ENCODE measurements at regions not wholly inside any gene's neighbourhood (a gene's known extent, or its start where the extent isn't known, plus 50 kb on each side); places are given as distances from the start of the nearest gene placed in this dataset.

DNA sequence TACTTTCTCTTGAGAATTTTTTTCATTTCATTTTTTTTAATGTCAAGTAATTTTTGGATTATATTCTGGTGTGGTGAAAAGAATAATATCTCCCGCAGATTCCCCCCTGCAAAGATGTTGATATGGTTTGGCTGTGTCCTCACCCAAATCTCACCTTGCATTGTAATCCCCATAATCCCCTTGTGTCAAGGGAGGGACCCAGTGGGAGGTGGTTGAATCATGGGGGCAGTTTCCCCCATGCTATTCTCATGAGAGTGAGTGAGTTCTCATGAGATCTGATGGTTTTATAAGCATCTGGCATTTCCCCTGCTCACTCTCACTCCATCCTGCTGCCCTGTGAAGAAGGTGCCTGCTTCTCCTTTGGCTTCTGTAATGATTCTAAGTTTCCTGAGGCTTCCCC is 58.7 kb upstream of the PMEPA1 start:
- Histone ChIP-seq H3K27me3 (ENCODE audit: low read depth) (peaks cover 2% of the 10 kb centered on the region; the same call in 1 of the 2 replicates), H3K4me3 (no peak overlapping the region), H3K9me3 (no peaks in the 10 kb centered on the region), H3K4me1 (0 out of 2 replicates have a peak, but pooled peaks cover 4% of the 10 kb centered on the region), H3K36me3 (replicated peaks) (no peaks in the 10 kb centered on the region)
- DNase-seq (ENCODE audit: low spot score in 2 of 2) = no peak
- in situ Hi-C loops (cut with MboI; ENCODE audit: low sequenced_read_pairs) = no loop called here

DNA sequence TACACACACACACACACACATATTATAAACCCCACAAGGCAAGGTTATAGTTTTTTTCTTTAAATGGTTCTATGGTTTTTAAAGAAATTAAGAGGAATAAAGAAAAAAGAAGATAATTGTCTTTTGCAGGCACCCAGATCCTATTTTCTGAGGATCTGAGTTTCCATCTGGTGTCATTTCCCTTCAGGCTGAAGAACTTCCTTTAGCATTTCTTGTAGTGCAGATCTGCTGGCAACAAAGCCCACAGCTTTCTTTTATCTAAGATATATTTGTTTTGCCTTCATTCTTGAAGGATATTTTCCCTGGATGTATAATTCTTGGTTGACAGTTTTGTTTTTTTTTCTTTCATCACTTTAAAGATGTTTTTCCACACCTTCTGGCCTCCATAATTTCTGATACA is 57.6 kb upstream of the PMEPA1 start:
- no peaks in the 10 kb centered on the region for H3K9me3 ChIP-seq
- H3K36me3 ChIP-seq (replicated peaks) = no peaks in the 10 kb centered on the region
- no peak for DNase-seq (ENCODE audit: low spot score in 2 of 2)
- in situ Hi-C loops (cut with MboI; ENCODE audit: low sequenced_read_pairs) = no loop called here
- H3K4me1 ChIP-seq = 0 out of 2 replicates have a peak, but pooled peaks cover 4% of the 10 kb centered on the region
- H3K27me3 ChIP-seq (ENCODE audit: low read depth) = peaks cover 2% of the 10 kb centered on the region; the same call in 1 of the 2 replicates
- no peak overlapping the region for H3K4me3 ChIP-seq

DNA sequence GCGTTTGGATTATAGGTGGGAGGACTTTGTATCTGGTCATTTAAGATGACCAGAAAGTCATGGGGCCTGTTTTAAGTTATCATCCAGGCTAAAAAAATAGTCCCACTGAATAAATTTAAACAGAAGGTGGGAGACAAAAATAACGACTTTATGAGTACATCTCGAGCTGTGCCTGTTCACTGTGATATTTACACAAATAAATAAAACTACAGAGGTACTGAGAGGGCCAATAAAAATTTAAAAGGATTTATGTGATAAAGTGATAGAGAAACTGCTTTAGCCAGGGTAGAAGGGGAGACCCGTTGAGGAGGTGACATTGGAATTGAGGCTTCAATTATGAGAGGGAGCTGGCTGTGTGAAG is 53.4 kb upstream of the PMEPA1 start:
- Histone ChIP-seq H3K4me1 (0 out of 2 replicates have a peak, but pooled peaks cover 4% of the 10 kb centered on the region), H3K4me3 (no peak overlapping the region), H3K9me3 (no peaks in the 10 kb centered on the region), H3K27me3 (ENCODE audit: low read depth) (peaks cover 2% of the 10 kb centered on the region; the same call in 1 of the 2 replicates), H3K36me3 (replicated peaks) (no peaks in the 10 kb centered on the region)
- no peak for DNase-seq (ENCODE audit: low spot score in 2 of 2)
- in situ Hi-C loops (cut with MboI; ENCODE audit: low sequenced_read_pairs) = no loop called here

DNA sequence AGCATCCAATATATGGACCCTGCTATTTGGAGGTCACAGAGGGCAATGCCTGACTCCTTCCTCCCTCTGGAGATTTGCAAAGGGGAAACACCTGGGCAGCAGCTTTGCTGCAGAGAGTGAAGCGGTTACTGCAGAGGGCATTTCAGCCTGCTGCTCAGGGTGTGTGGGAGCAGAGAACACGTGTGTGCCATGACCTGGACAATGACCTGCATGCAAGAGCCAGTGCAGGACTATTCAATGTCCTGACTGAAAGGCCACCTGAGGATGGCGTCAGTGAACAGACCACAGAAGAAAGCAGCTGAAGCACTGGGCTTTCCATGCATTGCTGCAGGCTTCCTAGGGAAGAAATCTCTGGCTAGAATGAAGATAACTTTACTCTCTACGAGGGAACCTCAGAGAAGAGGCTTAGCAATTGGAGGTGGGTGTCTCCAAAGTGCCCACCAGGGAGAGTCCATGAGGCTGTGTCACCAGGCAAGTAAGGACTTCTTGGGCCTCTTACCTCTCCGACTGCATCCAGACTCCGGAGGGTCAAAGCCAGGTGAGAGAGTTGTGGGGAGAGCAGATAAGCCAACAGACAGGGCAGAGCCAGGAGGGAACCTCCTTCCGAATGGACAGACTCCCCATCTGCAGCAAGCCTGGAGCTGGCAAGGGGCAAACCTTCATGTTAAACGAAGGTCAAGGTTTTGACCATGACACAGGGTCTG is 52.9 kb upstream of the PMEPA1 start:
- in situ Hi-C loops (cut with MboI; ENCODE audit: low sequenced_read_pairs) = no loop called here
- Histone ChIP-seq H3K4me1 (no peaks in the 10 kb centered on the region), H3K36me3 (replicated peaks) (no peaks in the 10 kb centered on the region), H3K27me3 (ENCODE audit: low read depth) (peaks cover 2% of the 10 kb centered on the region; the same call in 1 of the 2 replicates), H3K4me3 (no peak overlapping the region), H3K9me3 (no peaks in the 10 kb centered on the region)
- no peak for DNase-seq (ENCODE audit: low spot score in 2 of 2)

DNA sequence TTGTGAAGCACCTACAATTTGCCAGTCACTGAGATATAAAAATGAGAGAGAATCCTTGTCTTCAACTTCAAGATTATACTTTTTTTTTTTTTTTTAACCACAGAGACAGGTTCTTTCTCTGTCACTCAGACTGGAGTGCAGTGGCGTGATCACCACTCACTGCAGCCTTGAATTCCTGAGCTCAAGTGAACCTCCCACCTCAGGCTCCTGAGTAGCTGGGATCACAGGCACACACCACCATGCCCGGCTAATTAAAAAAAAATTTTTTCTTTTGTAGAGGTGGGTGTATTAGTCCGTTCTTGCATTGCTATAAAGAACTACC is 51.6 kb upstream of the PMEPA1 start:
- DNase-seq (ENCODE audit: low spot score in 2 of 2) = no peak
- Histone ChIP-seq H3K27me3 (ENCODE audit: low read depth) (peaks cover 2% of the 10 kb centered on the region; the same call in 1 of the 2 replicates), H3K4me1 (no peaks in the 10 kb centered on the region), H3K36me3 (replicated peaks) (no peaks in the 10 kb centered on the region), H3K4me3 (no peak overlapping the region), H3K9me3 (no peaks in the 10 kb centered on the region)
- in situ Hi-C loops (cut with MboI; ENCODE audit: low sequenced_read_pairs) = no loop called here

GRCh38 chr20:57760698-57761412 is 51.0 kb upstream of the PMEPA1 start:
- in situ Hi-C loops (cut with MboI; ENCODE audit: low sequenced_read_pairs) = no loop called here
- no peak for DNase-seq (ENCODE audit: low spot score in 2 of 2)
- no peak overlapping the region for H3K4me3 ChIP-seq
- peaks cover 2% of the 10 kb centered on the region; the same call in 1 of the 2 replicates for H3K27me3 ChIP-seq (ENCODE audit: low read depth)
- no peaks in the 10 kb centered on the region for H3K36me3 ChIP-seq (replicated peaks)
- H3K9me3 ChIP-seq = no peaks in the 10 kb centered on the region
- no peaks in the 10 kb centered on the region for H3K4me1 ChIP-seq

- Histone ChIP-seq H3K9me3 (no peaks in the 10 kb centered on the region), H3K4me3 (no peak overlapping the region), H3K4me1 (no peaks in the 10 kb centered on the region), H3K27me3 (ENCODE audit: low read depth) (no peaks in the 10 kb centered on the region), H3K36me3 (replicated peaks) (no peaks in the 10 kb centered on the region)
- no peak for DNase-seq (ENCODE audit: low spot score in 2 of 2)
- in situ Hi-C loops (cut with MboI; ENCODE audit: low sequenced_read_pairs) = no loop called here
Measured at GRCh38 chr20:57759724-57760123, 49.9 kb upstream of the PMEPA1 start.
